Mesenchymal stem cell (in vitro differentiated cells and primary cell): ENCODE measurements at regions not wholly inside any gene's neighbourhood (a gene's known extent, or its start where the extent isn't known, plus 50 kb on each side); places are given as distances from the start of the nearest gene placed in this dataset.

Experiments used
- DNase-seq: peaks from one replicate; pipeline ENCODE4 v3.0.0-alpha.2; 2013
- H2AFZ ChIP-seq: one replicate; pipeline ENCODE4 v1.6.1; 2013; ENCODE audit warnings: low read depth, mild to moderate bottlenecking, control low read depth, inconsistent platforms, low read length, moderate library complexity
- H2AK5ac ChIP-seq: 2 replicates; pipeline ENCODE4 v1.6.1; 2013; ENCODE audit warnings: low read length, moderate library complexity, mild to moderate bottlenecking, inconsistent platforms; ENCODE audit not compliant: severe bottlenecking
- H2BK120ac ChIP-seq: one replicate; pipeline ENCODE4 v1.6.1; 2013; ENCODE audit warnings: low read depth, mild to moderate bottlenecking, inconsistent platforms, low read length, moderate library complexity
- H2BK12ac ChIP-seq, 2 experiments: one replicate each; pipeline ENCODE4 v1.6.1; 2013; ENCODE audit warnings: inconsistent platforms in 2 of 2, low read length in 2 of 2, mild to moderate bottlenecking in 2 of 2, moderate library complexity in 2 of 2, control low read depth in 1 of 2
- H2BK15ac ChIP-seq: one replicate; pipeline ENCODE4 v1.6.1; 2013; ENCODE audit warnings: mild to moderate bottlenecking, low read depth, inconsistent platforms; ENCODE audit not compliant: poor library complexity, severe bottlenecking
- H2BK5ac ChIP-seq: 2 replicates; pipeline ENCODE4 v1.6.1; 2013; ENCODE audit warnings: low read depth, mild to moderate bottlenecking, low read length, control low read depth, inconsistent platforms; ENCODE audit not compliant: poor library complexity, severe bottlenecking
- H3K14ac ChIP-seq, 2 experiments: one replicate each; pipeline ENCODE4 v1.6.1; 2013; ENCODE audit warnings: inconsistent platforms in 2 of 2, low read length in 2 of 2, control low read depth in 1 of 2, mild to moderate bottlenecking in 1 of 2, moderate library complexity in 1 of 2
- H3K18ac ChIP-seq, 2 experiments: one replicate each; pipeline ENCODE4 v1.6.1; 2013; ENCODE audit warnings: inconsistent platforms in 2 of 2, low read length in 2 of 2, control low read depth in 1 of 2, low read depth in 1 of 2, mild to moderate bottlenecking in 1 of 2
- H3K23ac ChIP-seq, 2 experiments: one replicate each; pipeline ENCODE4 v1.6.1; 2013; ENCODE audit warnings: inconsistent platforms in 2 of 2, low read length in 2 of 2, mild to moderate bottlenecking in 2 of 2, moderate library complexity in 2 of 2, control low read depth in 1 of 2
- H3K27ac ChIP-seq: 2 replicates; pipeline ENCODE4 v1.5.1; 2013; ENCODE audit warnings: mild to moderate bottlenecking, moderate library complexity, low read length, control low read depth, inconsistent platforms; ENCODE audit not compliant: poor library complexity, severe bottlenecking
- H3K27me3 ChIP-seq, 2 experiments: 2 replicates each; pipeline versions ENCODE4 v1.6.1 to v1.7.0; 2013; ENCODE audit warnings: low read length in 2 of 2, mild to moderate bottlenecking in 2 of 2, moderate library complexity in 2 of 2, control low read depth in 1 of 2, inconsistent platforms in 1 of 2; ENCODE audit not compliant: control insufficient read depth in 1 of 2, insufficient read depth in 1 of 2
- H3K36me3 ChIP-seq, 2 experiments: 2 replicates each; pipeline versions ENCODE4 v1.6.1 to v1.7.0; 2013; ENCODE audit warnings: low read length in 2 of 2, control low read depth in 1 of 2, inconsistent platforms in 1 of 2, low read depth in 1 of 2, mild to moderate bottlenecking in 1 of 2; ENCODE audit not compliant: insufficient read depth in 2 of 2, control insufficient read depth in 1 of 2
- H3K4ac ChIP-seq, 2 experiments: one replicate each; pipeline ENCODE4 v1.6.1; 2013; ENCODE audit warnings: inconsistent platforms in 2 of 2, low read length in 2 of 2, mild to moderate bottlenecking in 2 of 2, moderate library complexity in 2 of 2, control low read depth in 1 of 2, low read depth in 1 of 2
- H3K4me1 ChIP-seq: 2 replicates; pipeline ENCODE4 v1.6.1; 2013; ENCODE audit warnings: low read depth, low read length, control low read depth; ENCODE audit not compliant: control insufficient read depth, insufficient read depth
- H3K4me2 ChIP-seq: 2 replicates; pipeline ENCODE4 v1.6.1; 2013; ENCODE audit warnings: low read length, mild to moderate bottlenecking, inconsistent platforms; ENCODE audit not compliant: poor library complexity, severe bottlenecking
- H3K4me3 ChIP-seq, 2 experiments: 2 replicates each; pipeline versions ENCODE4 v1.5.1 to v1.7.0; 2013; ENCODE audit warnings: low read length in 2 of 2, mild to moderate bottlenecking in 2 of 2, control low read depth in 1 of 2, low read depth in 1 of 2; ENCODE audit not compliant: insufficient read depth in 1 of 2
- H3K79me1 ChIP-seq: replicated peaks from 2 replicates; pipeline ENCODE4 v1.6.1; 2013; ENCODE audit warnings: mild to moderate bottlenecking, control low read depth, low read length, inconsistent platforms; ENCODE audit not compliant: poor library complexity, severe bottlenecking
- H3K9ac ChIP-seq: 2 replicates; pipeline ENCODE4 v1.7.0; 2013; ENCODE audit warnings: mild to moderate bottlenecking, low read length, moderate library complexity
- H3K9me3 ChIP-seq: 2 replicates; pipeline ENCODE4 v1.7.0; 2013; ENCODE audit warnings: mild to moderate bottlenecking, low read length; ENCODE audit not compliant: control insufficient read depth
- H4K8ac ChIP-seq: one replicate; pipeline ENCODE4 v1.6.1; 2013; ENCODE audit warnings: inconsistent platforms, mild to moderate bottlenecking, low read length, moderate library complexity
- H4K91ac ChIP-seq: one replicate; pipeline ENCODE4 v1.6.1; 2013; ENCODE audit warnings: mild to moderate bottlenecking, low read length, inconsistent platforms
- WGBS: methylation state at CpG from one replicate; pipeline ENCODE4 v1.1.7; 2013; ENCODE audit warnings: mixed read lengths; 5-methylcytosine and 5-hydroxymethylcytosine counted together

DNA sequence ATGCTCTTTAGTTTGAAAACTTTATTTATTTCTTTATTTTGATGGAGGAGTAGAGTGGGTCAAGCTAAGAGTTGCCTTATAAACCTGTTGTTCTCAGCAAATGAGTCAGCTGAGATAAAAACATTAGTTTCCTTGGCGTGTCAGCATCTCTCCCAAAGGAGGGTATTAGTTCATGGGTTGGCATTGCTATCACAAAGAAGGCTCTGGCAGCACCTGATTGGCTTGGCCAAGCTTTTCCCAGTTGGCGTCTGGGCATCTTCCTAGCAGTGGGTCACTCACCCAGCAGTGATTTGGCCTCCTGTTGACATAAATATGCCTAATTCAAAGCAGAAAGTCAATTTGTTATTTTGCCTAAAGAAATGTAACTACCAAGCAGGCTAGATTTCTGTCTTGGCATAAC is 200.7 kb upstream of the TNP1 start:
- no peaks in the 10 kb centered on the region for H3K79me1 ChIP-seq
- H3K27ac ChIP-seq: no peak overlapping the region
- peak overlapping the region in 1 of 2 experiments; percentile 29 for H3K18ac ChIP-seq
- no peak overlapping the region for H3K14ac ChIP-seq
- no peak for DNase-seq
- no peak overlapping the region for H4K8ac ChIP-seq
- no peak overlapping the region for H3K4ac ChIP-seq
- H3K4me2 ChIP-seq: no peak overlapping the region
- no peak overlapping the region for H2AFZ ChIP-seq
- WGBS: 89% methylated on average over 2 of the region's 2 CpGs
- H4K91ac ChIP-seq: no peak overlapping the region
- H3K36me3 ChIP-seq: no peaks in the 10 kb centered on the region
- no peak overlapping the region for H3K23ac ChIP-seq
- H3K4me1 ChIP-seq: peaks cover 8% of the 10 kb centered on the region
- H3K9me3 ChIP-seq: no peaks in the 10 kb centered on the region
- H2BK5ac ChIP-seq: no peak overlapping the region
- H3K27me3 ChIP-seq: no peaks in the 10 kb centered on the region
- no peak overlapping the region for H3K9ac ChIP-seq
- H2AK5ac ChIP-seq: peak overlapping the region; percentile 16
- H2BK12ac ChIP-seq: peak overlapping the region in 1 of 2 experiments; percentile 65
- no peak overlapping the region for H3K4me3 ChIP-seq
- H2BK120ac ChIP-seq: no peak overlapping the region
- no peak overlapping the region for H2BK15ac ChIP-seq

GRCh38 chr2:217058791-217059755 is 199.2 kb upstream of the TNP1 start:
- Histone ChIP-seq H3K14ac (no peak overlapping the region), H3K79me1 (no peaks in the 10 kb centered on the region), H3K18ac (no peak overlapping the region), H3K4me3 (no peak overlapping the region), H2BK12ac (peak overlapping the region in 1 of 2 experiments; percentile 39), H3K4me1 (peaks cover 3% of the 10 kb centered on the region), H3K4ac (no peak overlapping the region), H3K27me3 (no peaks in the 10 kb centered on the region), H3K36me3 (no peaks in the 10 kb centered on the region), H4K8ac (no peak overlapping the region), H3K9ac (no peak overlapping the region), H4K91ac (no peak overlapping the region), H3K4me2 (no peak overlapping the region), H3K27ac (no peak overlapping the region), H2AFZ (no peak overlapping the region), H2BK5ac (no peak overlapping the region), H2BK15ac (peak overlapping the region; percentile 13), H3K9me3 (no peaks in the 10 kb centered on the region), H3K23ac (no peak overlapping the region), H2BK120ac (no peak overlapping the region), H2AK5ac (peak overlapping the region; percentile 49)
- WGBS: 94% methylated on average over 4 of the region's 4 CpGs
- no peak for DNase-seq

GRCh38 chr2:217057773-217058172 is 197.9 kb upstream of the TNP1 start:
- Histone ChIP-seq H3K27me3 (no peaks in the 10 kb centered on the region), H4K8ac (no peak overlapping the region), H2AFZ (no peak overlapping the region), H3K4me1 (peaks cover 3% of the 10 kb centered on the region), H3K18ac (no peak overlapping the region), H3K4me2 (no peak overlapping the region), H3K27ac (no peak overlapping the region), H3K36me3 (no peaks in the 10 kb centered on the region), H3K79me1 (no peaks in the 10 kb centered on the region), H2BK5ac (no peak overlapping the region), H2AK5ac (no peak overlapping the region), H3K23ac (no peak overlapping the region), H3K4me3 (no peak overlapping the region), H2BK15ac (no peak overlapping the region), H3K9me3 (no peaks in the 10 kb centered on the region), H2BK12ac (no peak overlapping the region), H2BK120ac (no peak overlapping the region), H4K91ac (no peak overlapping the region), H3K4ac (no peak overlapping the region), H3K9ac (no peak overlapping the region), H3K14ac (no peak overlapping the region)
- 92% methylated on average over 3 of the region's 3 CpGs for WGBS
- DNase-seq: no peak

DNA sequence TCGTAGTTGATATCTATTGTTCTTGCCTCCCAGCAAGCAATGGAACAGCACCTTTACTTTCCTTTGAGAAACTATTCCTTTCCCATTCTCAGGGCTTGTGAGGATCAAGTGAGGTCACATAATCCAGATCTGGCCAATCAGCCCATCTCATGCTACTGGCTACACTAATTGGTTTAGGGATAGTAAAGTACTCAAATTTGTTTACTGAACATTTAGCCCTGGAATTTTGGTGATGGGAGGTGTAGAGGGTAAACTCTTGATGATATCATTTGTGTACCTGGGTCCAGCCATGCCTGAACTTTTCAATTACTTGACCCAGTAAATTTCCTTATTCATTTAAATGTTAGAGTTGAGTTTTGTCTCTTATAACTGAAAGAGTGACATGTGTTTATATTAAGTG is 195.8 kb upstream of the TNP1 start:
- Histone ChIP-seq H3K27me3 (no peaks in the 10 kb centered on the region), H3K79me1 (no peaks in the 10 kb centered on the region), H3K4me2 (no peak overlapping the region), H3K14ac (no peak overlapping the region), H4K91ac (no peak overlapping the region), H2AFZ (no peak overlapping the region), H2BK5ac (no peak overlapping the region), H3K9ac (no peak overlapping the region), H3K18ac (no peak overlapping the region), H3K27ac (no peak overlapping the region), H3K4me1 (peaks cover 2% of the 10 kb centered on the region), H3K4me3 (no peak overlapping the region), H3K36me3 (no peaks in the 10 kb centered on the region), H4K8ac (no peak overlapping the region), H2AK5ac (no peak overlapping the region), H2BK12ac (peak overlapping the region in 1 of 2 experiments; percentile 17), H3K4ac (no peak overlapping the region), H3K9me3 (no peaks in the 10 kb centered on the region), H2BK15ac (no peak overlapping the region), H2BK120ac (no peak overlapping the region), H3K23ac (no peak overlapping the region)
- no peak for DNase-seq
- 96% methylated on average over 1 of the region's 1 CpG for WGBS
